Panc1 (cell line): ENCODE measurements at regions not wholly inside any gene's neighbourhood (a gene's known extent, or its start where the extent isn't known, plus 50 kb on each side); places are given as distances from the start of the nearest gene placed in this dataset.

Experiments used
- ATAC-seq: fragments of 200-7000 bp; cut with Tn5 transposase; 2 replicates; pipeline ENCODE4 v1.9.1; 2020; ENCODE audit warnings: mild to moderate bottlenecking, moderate library complexity
- BruUV-seq: library from RNA; stranded (reverse); fragments of 400-500 nt; replicated peaks from 2 replicates; lab custom pipeline; 2021; lab: Mats Ljungman, UMichigan
- CTCF ChIA-PET: fragments of 300-600 bp; sonication (Branson Sonifier 250); formaldehyde crosslinking; loops from one replicate; lab custom pipeline; 2022; ENCODE audit warnings: antibody characterized with exemption; lab: Charles Lee
- POLR2A ChIA-PET: fragments of 300-600 bp; sonication (Branson Sonifier 250); formaldehyde crosslinking; loops from one replicate; lab custom pipeline; 2022; ENCODE audit warnings: antibody characterized with exemption; lab: Charles Lee
- DNase-seq: peaks from one replicate; pipeline ENCODE4 v3.0.0-alpha.2; 2010; ENCODE audit warnings: low read depth, low spot score
- H3K27ac ChIP-seq: 2 replicates; pipeline ENCODE4 v1.5.1; 2011; ENCODE audit warnings: mild to moderate bottlenecking, low read length, inconsistent platforms
- H3K27me3 ChIP-seq: fragments of 200-500 bp; sonication (Bioruptor generic); 2 replicates; pipeline ENCODE4 v1.6.0; 2014; ENCODE audit warnings: low read length, inconsistent platforms; ENCODE audit not compliant: control insufficient read depth, insufficient read depth
- H3K36me3 ChIP-seq: fragments of 200-500 bp; sonication (Bioruptor generic); 2 replicates; pipeline ENCODE4 v1.5.1; 2014; ENCODE audit warnings: inconsistent platforms, mild to moderate bottlenecking, low read length, moderate library complexity; ENCODE audit not compliant: control insufficient read depth, insufficient read depth
- H3K4me1 ChIP-seq: 2 replicates; pipeline ENCODE4 v1.5.1; 2011; ENCODE audit warnings: inconsistent platforms, mild to moderate bottlenecking, low read length, moderate library complexity; ENCODE audit not compliant: control insufficient read depth, insufficient read depth
- H3K4me3 ChIP-seq, 2 experiments: 2 replicates each; pipeline ENCODE4 v1.5.1; 2011 to 2012; ENCODE audit warnings: low read depth in 2 of 2, low read length in 2 of 2, mild to moderate bottlenecking in 2 of 2, inconsistent platforms in 1 of 2, moderate library complexity in 1 of 2
- H3K9me3 ChIP-seq: fragments of 200-500 bp; sonication (Bioruptor generic); 2 replicates; pipeline ENCODE4 v1.5.1; 2014; ENCODE audit warnings: low read depth, mild to moderate bottlenecking, inconsistent platforms, low read length, moderate library complexity; ENCODE audit not compliant: control insufficient read depth, insufficient read depth
- POLR2AphosphoS5 ChIP-seq: IDR thresholded peaks from 2 replicates; pipeline ENCODE4 v1.6.1; 2012; ENCODE audit warnings: mild to moderate bottlenecking, low read depth, low read length, moderate library complexity
- REST ChIP-seq, 2 experiments: IDR thresholded peaks; 2 replicates each; pipeline ENCODE4 v1.6.1; 2011 to 2012; ENCODE audit warnings: low read depth in 2 of 2, control low read depth in 1 of 2, low read length in 1 of 2, mild to moderate bottlenecking in 1 of 2, moderate library complexity in 1 of 2; ENCODE audit not compliant: insufficient read depth in 1 of 2
- SIN3A ChIP-seq: IDR thresholded peaks from 2 replicates; pipeline ENCODE4 v1.6.1; 2012; ENCODE audit warnings: low read depth, mild to moderate bottlenecking, low read length, moderate library complexity, borderline replicate concordance; ENCODE audit not compliant: insufficient read depth
- TCF7L2 ChIP-seq: IDR thresholded peaks from 2 replicates; pipeline ENCODE4 v1.6.1; 2011; ENCODE audit warnings: mild to moderate bottlenecking, low read depth, low read length, inconsistent platforms
- in situ Hi-C: cut with HindIII; loops from 2 replicates; pipeline ENCODE4 v1.10.0; 2016; ENCODE audit warnings: low sequenced_read_pairs, low pct_unique_long_range_greater_than_20kb
- intact Hi-C: fragments of 100-400 bp; cut with micrococcal nuclease; formaldehyde crosslinking; loops from one replicate; pipeline ENCODE4 v1.10.0; 2022; ENCODE audit not compliant: unreplicated experiment
- TF ChIP-seq, protein P1 (sequence below): fragments of 450-650 bp; IDR thresholded peaks from 2 replicates; pipeline ENCODE4 v1.5.1; 2017; ENCODE audit warnings: mild to moderate bottlenecking

DNA sequence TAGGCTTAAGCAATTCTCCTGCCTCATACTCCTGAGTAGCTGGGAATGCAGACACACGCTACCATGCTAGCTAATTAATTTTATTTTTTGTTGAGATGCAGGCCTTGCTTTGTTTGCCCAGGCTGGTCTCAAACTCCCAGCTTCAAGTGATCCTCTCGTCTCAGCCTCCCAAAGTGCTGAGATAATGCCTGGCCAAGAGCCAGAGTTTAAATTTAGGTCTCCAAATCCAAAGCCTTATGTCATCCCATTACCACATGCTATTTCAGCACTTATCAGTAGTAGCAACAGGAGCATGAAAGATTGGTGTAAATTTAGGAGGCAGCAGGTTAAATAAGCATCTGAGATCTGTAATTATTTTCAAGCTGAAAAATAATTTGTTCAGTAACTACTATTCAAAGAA, 326.1 kb upstream of the ANO5 start:
- no peak for ATAC-seq
- no TSS peak for BruUV-seq
- H3K4me1 ChIP-seq: no peaks in the 10 kb centered on the region
- H3K27me3 ChIP-seq: no peaks in the 10 kb centered on the region
- ChIA-PET POLR2A (no interaction called here), CTCF (interaction anchor here (0.6 kb wide), 1 partner anchor 151 kb away, joined by 6 read pairs; no protein-coding TSS in a partner anchor)
- no peaks in the 10 kb centered on the region for H3K9me3 ChIP-seq
- no peak overlapping the region for H3K4me3 ChIP-seq
- H3K27ac ChIP-seq: no peak overlapping the region
- no peaks in the 10 kb centered on the region for H3K36me3 ChIP-seq
- in situ Hi-C loops: no loop called here
- TF ChIP-seq, protein P1, sequence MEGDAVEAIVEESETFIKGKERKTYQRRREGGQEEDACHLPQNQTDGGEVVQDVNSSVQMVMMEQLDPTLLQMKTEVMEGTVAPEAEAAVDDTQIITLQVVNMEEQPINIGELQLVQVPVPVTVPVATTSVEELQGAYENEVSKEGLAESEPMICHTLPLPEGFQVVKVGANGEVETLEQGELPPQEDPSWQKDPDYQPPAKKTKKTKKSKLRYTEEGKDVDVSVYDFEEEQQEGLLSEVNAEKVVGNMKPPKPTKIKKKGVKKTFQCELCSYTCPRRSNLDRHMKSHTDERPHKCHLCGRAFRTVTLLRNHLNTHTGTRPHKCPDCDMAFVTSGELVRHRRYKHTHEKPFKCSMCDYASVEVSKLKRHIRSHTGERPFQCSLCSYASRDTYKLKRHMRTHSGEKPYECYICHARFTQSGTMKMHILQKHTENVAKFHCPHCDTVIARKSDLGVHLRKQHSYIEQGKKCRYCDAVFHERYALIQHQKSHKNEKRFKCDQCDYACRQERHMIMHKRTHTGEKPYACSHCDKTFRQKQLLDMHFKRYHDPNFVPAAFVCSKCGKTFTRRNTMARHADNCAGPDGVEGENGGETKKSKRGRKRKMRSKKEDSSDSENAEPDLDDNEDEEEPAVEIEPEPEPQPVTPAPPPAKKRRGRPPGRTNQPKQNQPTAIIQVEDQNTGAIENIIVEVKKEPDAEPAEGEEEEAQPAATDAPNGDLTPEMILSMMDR: no peak
- TF ChIP-seq TCF7L2 (no peak), POLR2AphosphoS5 (no peak), REST (IDR thresholded peaks at IDR 0.05; ENCODE audit: insufficient read depth in 1 of 2, low read depth in 2 of 2, low read length in 1 of 2) (no peak), SIN3A (no peak)
- intact Hi-C loops: no loop called here
- no peak for DNase-seq

DNA sequence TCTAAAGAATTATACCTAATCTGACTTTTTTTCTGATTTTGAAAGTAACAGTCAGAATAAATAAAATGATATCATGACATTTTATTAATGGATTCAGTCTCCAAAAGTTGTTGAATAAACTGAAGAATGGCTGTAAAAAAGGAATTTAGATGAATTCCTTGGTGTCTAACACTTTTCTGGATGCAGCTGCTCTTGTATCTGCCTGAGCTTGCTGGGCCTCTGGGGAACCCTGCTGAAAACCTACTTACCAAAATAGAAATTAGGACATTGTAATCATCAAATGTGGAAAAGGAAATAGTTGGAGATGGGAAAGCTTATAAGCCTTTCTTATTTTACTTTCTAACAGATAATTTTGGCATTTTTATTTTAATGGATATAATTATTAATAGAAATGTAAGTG, 315.7 kb upstream of the ANO5 start:
- ChIA-PET CTCF (no interaction called here), POLR2A (no interaction called here)
- Histone ChIP-seq H3K4me1 (no peaks in the 10 kb centered on the region), H3K9me3 (no peaks in the 10 kb centered on the region), H3K36me3 (no peaks in the 10 kb centered on the region), H3K27ac (no peak overlapping the region), H3K27me3 (no peaks in the 10 kb centered on the region), H3K4me3 (no peak overlapping the region)
- intact Hi-C loops: no loop called here
- in situ Hi-C loops: no loop called here
- ATAC-seq (no peak), DNase-seq (no peak)
- no TSS peak for BruUV-seq
- TF ChIP-seq TCF7L2 (no peak), SIN3A (no peak), POLR2AphosphoS5 (no peak), REST (IDR thresholded peaks at IDR 0.05; ENCODE audit: insufficient read depth in 1 of 2, low read depth in 2 of 2, low read length in 1 of 2) (no peak)
- TF ChIP-seq, protein P1: no peak
